GM19395 (cell line): ENCODE measurements at regions not wholly inside any gene's neighbourhood (a gene's known extent, or its start where the extent isn't known, plus 50 kb on each side); places are given as distances from the start of the nearest gene placed in this dataset.

Experiments used
- ATAC-seq: cut with Tn5 transposase; IDR thresholded peaks from one replicate; pipeline ENCODE4 v1.9.1; 2021; ENCODE audit warnings: mild to moderate bottlenecking, moderate library complexity; ENCODE audit not compliant: unreplicated experiment

DNA sequence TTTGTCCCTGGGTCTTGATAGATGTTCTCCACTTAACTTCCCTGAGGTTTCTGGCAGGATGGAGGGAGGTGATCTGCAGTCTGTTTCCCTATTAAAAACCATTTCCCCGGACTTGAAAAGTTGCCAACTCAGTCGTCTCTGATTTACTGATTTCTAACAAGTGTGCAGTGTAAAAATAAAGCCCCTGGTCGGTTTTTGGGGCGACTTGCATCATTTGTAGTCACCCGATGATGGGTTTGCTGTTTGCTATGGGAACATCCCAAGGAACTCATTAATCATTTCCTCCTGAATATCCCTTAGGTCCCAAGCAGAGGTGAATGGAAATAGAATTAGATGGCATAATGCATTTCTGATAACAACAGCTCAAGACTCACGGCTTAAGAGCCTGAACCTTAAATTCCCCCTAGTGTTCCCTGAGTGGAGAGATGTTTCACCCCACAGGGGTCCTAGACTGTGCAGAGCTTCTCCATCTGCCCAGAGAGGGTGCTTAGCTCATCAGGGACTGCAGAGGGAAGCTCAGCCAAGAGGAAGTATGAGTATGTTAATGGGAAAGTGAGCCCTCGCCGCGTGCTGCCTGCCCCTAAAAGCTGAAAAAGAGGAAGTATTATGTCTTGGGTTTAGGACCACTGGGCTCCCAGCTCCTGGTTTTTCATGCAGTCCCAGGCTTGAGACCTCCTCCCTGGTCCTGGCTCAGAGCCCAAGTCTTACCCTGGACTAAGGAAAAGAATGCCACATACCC is 115.1 kb upstream of the DAP start:
- ATAC-seq = no peak

DNA sequence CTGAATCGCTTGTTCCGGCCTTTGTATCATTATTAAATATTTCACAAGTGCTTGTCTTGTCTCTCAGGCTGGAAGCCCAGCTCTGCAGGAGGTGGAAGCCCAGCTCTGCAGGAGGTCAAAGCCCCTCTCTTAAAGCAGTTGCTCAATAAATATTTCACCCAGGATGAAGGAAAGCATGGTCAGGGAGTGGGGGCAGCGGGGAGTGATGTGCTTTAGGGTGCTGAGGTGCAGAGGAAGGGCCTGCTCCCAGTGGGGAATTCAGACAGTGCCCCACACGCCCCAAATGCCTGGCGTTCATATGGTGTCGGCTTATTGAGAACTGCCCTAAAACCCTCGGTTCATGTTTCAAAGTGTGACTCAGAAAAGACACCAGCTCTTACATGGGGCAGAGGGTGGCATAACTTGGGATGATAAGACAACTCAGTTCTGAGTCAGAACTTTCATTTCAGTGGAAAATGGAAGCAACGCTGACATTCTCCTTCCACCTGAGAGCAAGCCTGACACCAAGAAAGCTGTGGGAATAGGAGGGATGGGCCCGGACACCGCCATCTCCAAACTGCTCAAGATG is 114.3 kb upstream of the DAP start:
- no peak for ATAC-seq

DNA sequence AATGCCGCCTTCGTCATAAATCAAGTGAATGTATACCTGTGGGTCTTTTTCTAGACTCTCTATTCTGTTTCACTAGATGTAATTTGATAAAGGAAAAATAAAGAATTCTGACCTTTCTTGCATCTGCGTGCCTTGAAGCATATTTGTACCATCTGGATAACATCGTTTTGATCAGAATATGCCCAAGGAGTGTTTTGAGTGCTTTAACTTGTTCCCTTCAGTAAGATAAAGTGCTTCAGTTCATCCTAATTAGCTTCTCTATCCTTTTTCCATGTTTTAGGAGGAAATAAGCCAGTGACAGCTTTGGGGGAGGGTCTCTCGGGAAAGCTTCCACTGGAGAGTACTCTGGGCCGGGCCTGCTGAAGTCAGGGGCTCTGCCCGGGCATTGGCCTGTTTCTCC is 113.5 kb upstream of the DAP start:
- ATAC-seq = no peak

GRCh38 chr5:10870791-10871190 is 109.8 kb upstream of the DAP start:
- ATAC-seq = no peak

- no peak for ATAC-seq
Measured at GRCh38 chr5:10868956-10869355, 107.9 kb upstream of the DAP start.

- no peak for ATAC-seq
Measured at GRCh38 chr5:10867389-10868303, 106.6 kb upstream of the DAP start.

- ATAC-seq = no peak
Measured at GRCh38 chr5:10866913-10867312, 105.9 kb upstream of the DAP start.

DNA sequence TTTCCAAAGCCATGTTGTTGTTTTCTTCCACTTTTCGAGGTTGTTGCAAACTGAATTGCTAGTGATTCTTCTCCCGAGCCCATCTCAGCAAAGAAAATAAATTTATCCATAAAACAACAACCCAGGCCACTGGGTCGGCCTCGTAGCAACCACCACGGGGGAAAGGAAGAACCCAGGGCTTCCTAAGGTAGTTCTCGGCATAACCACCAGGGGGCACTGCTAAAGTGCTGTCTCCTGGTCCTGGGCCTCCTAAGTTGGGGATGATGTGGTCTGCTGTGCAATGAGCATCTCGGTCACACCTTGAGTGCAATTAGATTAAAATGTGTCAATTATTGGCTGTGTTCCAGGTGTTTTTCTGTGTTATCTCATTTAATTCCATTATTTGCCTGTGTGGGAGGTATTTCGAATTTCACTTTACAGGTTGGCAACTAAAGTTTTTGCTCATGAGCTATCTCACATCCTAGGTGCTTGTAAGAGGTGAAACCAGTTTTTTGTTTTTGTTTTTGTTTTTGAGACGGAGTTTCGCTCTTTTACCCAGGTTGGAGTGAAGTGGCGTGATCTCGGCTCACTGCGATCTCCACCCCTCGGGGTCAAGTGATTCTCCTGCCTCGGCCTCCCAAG is 102.8 kb upstream of the DAP start:
- peak; percentile 96 for ATAC-seq

DNA sequence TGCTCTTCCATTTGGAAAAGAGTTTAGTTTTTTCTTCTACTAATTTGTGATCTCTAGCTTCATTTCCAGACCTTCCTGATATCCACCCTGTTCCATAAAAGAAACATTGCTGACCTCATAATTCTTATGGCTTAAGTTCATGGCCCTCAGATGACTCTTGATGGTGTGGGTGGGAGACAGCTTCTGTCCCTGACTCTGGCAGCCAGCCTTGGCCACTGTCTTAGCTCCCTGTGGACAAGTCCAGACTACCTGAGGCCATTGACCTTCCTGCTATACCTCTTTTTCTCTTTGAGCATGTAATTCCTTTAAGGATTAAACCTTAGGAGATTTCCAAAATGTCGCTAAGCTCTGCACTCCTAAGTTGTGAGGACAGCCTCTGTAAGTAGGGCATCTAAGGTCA is 101.1 kb upstream of the DAP start:
- ATAC-seq = no peak

DNA sequence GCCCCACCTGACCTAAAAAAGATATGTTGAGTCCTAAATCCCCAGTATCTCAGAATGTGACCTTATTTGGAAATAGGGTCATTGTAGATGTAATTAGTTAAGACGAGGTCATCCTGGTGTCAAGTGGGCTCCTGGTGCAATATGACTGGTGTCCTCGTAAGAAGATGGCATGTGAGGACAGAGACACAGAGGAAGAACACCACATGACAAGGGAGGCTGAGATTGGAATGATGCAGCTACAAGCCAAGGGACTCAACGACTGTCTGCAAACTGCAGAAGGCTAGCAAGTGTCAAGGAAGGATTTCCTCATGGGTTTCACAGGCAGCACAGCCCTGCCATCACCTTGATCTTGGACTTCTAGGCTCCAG is 100.4 kb upstream of the DAP start:
- ATAC-seq = no peak

- ATAC-seq = no peak
Measured at GRCh38 chr5:10860645-10861422, 99.8 kb upstream of the DAP start.

DNA sequence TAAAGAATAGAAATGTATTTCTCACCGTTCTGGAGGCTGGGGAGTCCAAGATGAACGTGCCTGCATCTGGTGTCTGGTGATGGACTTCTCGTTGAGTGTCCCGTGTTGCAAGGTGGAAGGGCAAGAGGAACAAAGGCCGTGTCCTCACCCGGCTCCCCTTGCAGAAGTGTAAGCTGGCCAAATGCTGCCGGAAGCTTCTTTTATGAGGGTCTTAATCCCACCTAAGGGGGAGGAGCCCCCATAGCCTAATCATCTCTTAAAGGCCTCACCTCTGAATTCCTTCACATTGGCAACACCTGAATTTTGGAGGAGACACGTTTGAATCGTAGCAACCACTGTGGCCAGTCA is 99.1 kb upstream of the DAP start:
- ATAC-seq = no peak

DNA sequence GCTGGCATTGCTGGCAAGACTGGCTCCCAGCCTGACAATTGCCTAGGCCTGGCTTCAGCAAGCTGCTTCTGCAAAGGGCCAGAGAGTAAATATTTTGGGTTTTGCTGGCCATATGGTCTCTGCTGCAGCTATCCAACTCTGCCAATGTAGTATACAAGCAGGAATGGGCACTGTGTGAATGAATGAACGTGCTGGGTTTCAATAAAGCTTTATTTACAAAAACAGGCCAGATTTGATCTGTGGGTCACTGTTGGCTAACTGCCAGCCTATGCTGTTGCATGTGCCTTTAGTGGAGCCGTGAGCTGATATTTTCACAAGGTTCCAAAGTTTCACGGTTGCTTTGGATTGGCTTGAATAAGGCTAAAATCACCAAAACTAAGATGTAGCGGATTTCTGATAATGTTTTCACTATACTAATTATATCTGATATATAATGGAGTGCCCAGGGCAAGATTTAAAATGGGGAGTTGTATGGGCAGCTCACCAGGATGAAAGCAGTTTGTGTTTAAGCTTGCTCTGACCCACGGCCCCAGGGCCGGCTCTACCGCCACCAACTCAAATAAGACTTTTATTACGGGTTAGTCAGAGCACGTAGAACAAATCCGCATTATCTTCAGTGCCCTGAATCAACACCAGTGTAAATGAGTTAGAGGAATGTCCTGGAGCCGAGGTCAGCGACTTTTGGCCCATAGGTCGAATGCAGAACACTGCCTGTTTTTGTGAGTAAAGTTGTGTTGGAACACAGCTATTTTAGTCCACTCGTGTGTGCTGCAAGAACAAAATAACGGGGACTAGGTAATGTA is 98.6 kb upstream of the DAP start:
- no peak for ATAC-seq

GRCh38 chr5:10858945-10859344 is 97.9 kb upstream of the DAP start:
- no peak for ATAC-seq

GRCh38 chr5:10858307-10858706 is 97.3 kb upstream of the DAP start:
- ATAC-seq = no peak

DNA sequence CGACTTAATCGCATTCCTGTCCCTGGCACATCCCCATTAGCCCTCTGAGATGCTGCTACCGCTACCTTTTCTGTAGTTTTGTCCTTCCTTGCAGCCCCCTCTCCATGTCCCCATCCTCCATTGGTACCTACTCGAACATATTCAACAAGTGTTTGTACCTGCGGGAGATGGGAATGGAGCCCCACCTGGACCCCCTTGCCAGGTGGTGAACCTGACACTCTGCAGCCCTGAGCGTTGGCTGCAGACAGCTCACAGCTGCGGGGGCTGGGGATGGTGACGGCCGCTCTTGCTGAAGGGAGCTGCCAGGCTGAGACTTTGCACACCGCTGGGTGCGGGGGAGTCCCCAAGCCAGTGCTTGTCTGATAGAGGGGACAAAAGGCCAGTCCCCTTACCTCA is 96.3 kb upstream of the DAP start:
- ATAC-seq = no peak

DNA sequence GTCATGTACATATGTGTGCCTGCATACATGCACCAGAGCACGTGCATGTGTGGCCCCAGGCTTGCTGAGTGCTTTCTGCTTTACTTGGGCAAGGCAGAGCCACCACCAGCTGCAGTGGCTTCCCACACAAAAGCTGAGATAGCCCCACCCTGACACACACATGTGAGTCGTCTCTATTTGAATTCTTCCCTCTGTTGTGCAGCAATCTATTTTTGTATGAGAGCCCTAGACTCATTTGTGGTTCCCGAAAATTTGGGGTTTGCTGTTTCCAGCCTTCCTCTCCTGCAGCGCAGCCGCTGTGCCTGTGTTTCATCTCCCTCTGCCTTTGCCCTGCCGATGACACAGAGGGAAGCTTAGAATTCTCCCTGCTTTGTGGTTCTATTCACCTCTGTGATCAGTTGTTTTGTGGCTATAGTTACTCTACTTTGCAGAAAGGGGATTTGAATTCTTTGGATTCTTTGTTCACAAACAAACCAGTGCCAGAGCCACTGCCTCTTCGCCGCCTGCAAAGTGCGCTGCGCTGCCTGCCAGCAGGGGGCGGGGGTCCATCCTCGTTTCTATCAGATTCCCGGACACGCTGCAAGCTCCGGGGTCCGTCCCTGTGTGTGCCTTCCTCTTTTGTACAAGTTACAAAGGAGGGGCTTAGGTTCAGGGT is 95.8 kb upstream of the DAP start:
- peak; percentile 63 for ATAC-seq

DNA sequence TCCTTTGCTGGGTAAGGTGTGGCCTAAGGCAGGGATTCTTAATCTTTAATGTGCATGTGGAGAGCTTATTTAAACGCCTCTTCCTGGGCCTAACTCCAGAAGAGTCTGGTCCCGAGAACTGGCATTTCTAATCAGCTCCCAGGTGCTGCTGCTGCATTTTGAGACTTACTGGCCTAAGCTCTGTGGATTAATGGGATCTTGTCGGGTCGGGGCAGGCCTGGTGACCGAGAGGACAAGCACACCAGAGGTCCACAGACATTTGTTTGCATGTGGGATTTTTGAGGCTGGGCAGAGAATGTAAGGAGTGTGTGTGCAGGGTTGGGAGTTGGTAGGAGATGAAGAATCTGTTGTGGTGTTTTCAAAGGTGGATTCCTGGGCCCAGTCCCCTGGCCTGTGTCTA is 95.0 kb upstream of the DAP start:
- ATAC-seq = no peak

DNA sequence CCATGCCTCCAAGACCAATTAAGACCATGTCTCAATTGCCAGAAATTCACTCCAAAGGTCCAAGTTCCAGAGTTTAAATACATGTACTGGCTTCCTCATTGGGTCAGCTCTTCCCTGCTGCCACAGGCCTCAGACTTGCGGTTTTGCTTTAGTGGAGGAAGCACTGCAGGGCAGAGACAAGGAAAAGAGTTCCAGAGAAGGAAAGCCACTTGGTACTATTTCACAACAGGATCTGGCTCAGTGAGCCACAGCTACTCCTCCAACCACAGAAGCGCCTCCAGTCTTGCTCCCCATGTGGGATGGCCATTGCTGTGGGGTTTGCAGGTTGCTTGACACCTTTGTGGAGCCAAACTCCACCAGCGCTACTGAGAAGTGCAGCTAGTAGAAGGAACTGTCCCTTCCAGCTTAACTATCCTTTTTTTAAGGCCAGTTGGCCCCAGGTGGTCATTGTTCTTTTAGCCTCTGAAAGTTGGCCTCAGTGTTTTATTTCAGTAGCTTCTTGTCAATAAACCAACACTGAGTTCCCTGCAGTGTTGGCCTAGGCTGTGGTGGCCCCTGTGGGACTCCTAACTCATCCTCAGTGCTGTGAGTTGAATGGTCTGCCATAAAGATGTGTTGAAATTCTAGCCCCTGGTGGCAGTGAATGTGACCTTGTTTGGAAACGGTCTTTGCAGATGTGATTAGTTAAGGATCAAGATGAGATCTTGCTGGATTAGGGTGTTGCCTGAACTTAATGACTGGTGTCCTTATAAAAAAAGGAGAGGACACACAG is 93.7 kb upstream of the DAP start:
- no peak for ATAC-seq
